ENCODE measurements at regions not wholly inside any gene's neighbourhood (a gene's known extent, or its start where the extent isn't known, plus 50 kb on each side); places are given as distances from the start of the nearest gene placed in this dataset.

- Histone ChIP-seq H3K4me1 (ENCODE audit: control insufficient read depth, insufficient read depth, low read length) (no peaks in the 10 kb centered on the region), H3K4me3 (ENCODE audit: low read length) (no peak overlapping the region), H3K9me3 (replicated peaks; ENCODE audit: low read length) (no peaks in the 10 kb centered on the region), H3K27me3 (ENCODE audit: control insufficient read depth, insufficient read depth, low read length) (no peaks in the 10 kb centered on the region), H3K9ac (ENCODE audit: low read depth, low read length) (no peak overlapping the region), H3K36me3 (ENCODE audit: insufficient read depth, low read length) (no peaks in the 10 kb centered on the region), H3K4me2 (ENCODE audit: low read length) (no peak overlapping the region)
Measured at GRCh38 chr12:71036526-71036925, 116.0 kb upstream of the PTPRR start.

GRCh38 chr12:71032933-71033332 is 112.4 kb upstream of the PTPRR start:
- H3K27me3 ChIP-seq (ENCODE audit: control insufficient read depth, insufficient read depth, low read length), result no peaks in the 10 kb centered on the region
- H3K9me3 ChIP-seq (replicated peaks; ENCODE audit: low read length), result no peaks in the 10 kb centered on the region
- H3K9ac ChIP-seq (ENCODE audit: low read depth, low read length), result no peak overlapping the region
- no peaks in the 10 kb centered on the region for H3K36me3 ChIP-seq (ENCODE audit: insufficient read depth, low read length)
- no peak overlapping the region for H3K4me3 ChIP-seq (ENCODE audit: low read length)
- H3K4me1 ChIP-seq (ENCODE audit: control insufficient read depth, insufficient read depth, low read length), result no peaks in the 10 kb centered on the region
- no peak overlapping the region for H3K4me2 ChIP-seq (ENCODE audit: low read length)

GRCh38 chr12:71029302-71029701 is 108.8 kb upstream of the PTPRR start:
- H3K36me3 ChIP-seq (ENCODE audit: insufficient read depth, low read length), result no peaks in the 10 kb centered on the region
- no peak overlapping the region for H3K4me2 ChIP-seq (ENCODE audit: low read length)

GRCh38 chr12:71027856-71028255 is 107.3 kb upstream of the PTPRR start:
- no peaks in the 10 kb centered on the region for H3K9me3 ChIP-seq (replicated peaks; ENCODE audit: low read length)
- no peaks in the 10 kb centered on the region for H3K4me1 ChIP-seq (ENCODE audit: control insufficient read depth, insufficient read depth, low read length)
- H3K36me3 ChIP-seq (ENCODE audit: insufficient read depth, low read length), result no peaks in the 10 kb centered on the region
- H3K4me2 ChIP-seq (ENCODE audit: low read length), result no peak overlapping the region
- H3K4me3 ChIP-seq (ENCODE audit: low read length), result no peak overlapping the region
- no peaks in the 10 kb centered on the region for H3K27me3 ChIP-seq (ENCODE audit: control insufficient read depth, insufficient read depth, low read length)
- no peak overlapping the region for H3K9ac ChIP-seq (ENCODE audit: low read depth, low read length)

More at GRCh38 chr12:71029302-71029701, 108.8 kb upstream of the PTPRR start:
- Histone ChIP-seq H3K4me3 (ENCODE audit: low read length) (no peak overlapping the region), H3K4me1 (ENCODE audit: control insufficient read depth, insufficient read depth, low read length) (no peaks in the 10 kb centered on the region), H3K9ac (ENCODE audit: low read depth, low read length) (no peak overlapping the region), H3K9me3 (replicated peaks; ENCODE audit: low read length) (no peaks in the 10 kb centered on the region), H3K27me3 (ENCODE audit: control insufficient read depth, insufficient read depth, low read length) (no peaks in the 10 kb centered on the region)

GRCh38 chr12:71024827-71025226 is 104.3 kb upstream of the PTPRR start:
- H3K4me1 ChIP-seq (ENCODE audit: control insufficient read depth, insufficient read depth, low read length), result no peaks in the 10 kb centered on the region
- H3K4me3 ChIP-seq (ENCODE audit: low read length), result no peak overlapping the region
- H3K9me3 ChIP-seq (replicated peaks; ENCODE audit: low read length), result no peaks in the 10 kb centered on the region
- no peaks in the 10 kb centered on the region for H3K36me3 ChIP-seq (ENCODE audit: insufficient read depth, low read length)
- H3K4me2 ChIP-seq (ENCODE audit: low read length), result no peak overlapping the region
- H3K27me3 ChIP-seq (ENCODE audit: control insufficient read depth, insufficient read depth, low read length), result no peaks in the 10 kb centered on the region
- H3K9ac ChIP-seq (ENCODE audit: low read depth, low read length), result no peak overlapping the region

- Histone ChIP-seq H3K4me3 (ENCODE audit: low read length) (no peak overlapping the region), H3K4me2 (ENCODE audit: low read length) (no peak overlapping the region), H3K4me1 (ENCODE audit: control insufficient read depth, insufficient read depth, low read length) (no peaks in the 10 kb centered on the region), H3K27me3 (ENCODE audit: control insufficient read depth, insufficient read depth, low read length) (no peaks in the 10 kb centered on the region), H3K36me3 (ENCODE audit: insufficient read depth, low read length) (no peaks in the 10 kb centered on the region), H3K9me3 (replicated peaks; ENCODE audit: low read length) (no peaks in the 10 kb centered on the region), H3K9ac (ENCODE audit: low read depth, low read length) (no peak overlapping the region)
Measured at GRCh38 chr12:71024281-71024680, 103.7 kb upstream of the PTPRR start.

- H3K27me3 ChIP-seq (ENCODE audit: control insufficient read depth, insufficient read depth, low read length), result no peaks in the 10 kb centered on the region
- H3K9me3 ChIP-seq (replicated peaks; ENCODE audit: low read length), result no peaks in the 10 kb centered on the region
Measured at GRCh38 chr12:71021491-71021890, 101.0 kb upstream of the PTPRR start.

GRCh38 chr12:71019282-71019831 is 98.8 kb upstream of the PTPRR start:
- Histone ChIP-seq H3K9me3 (replicated peaks; ENCODE audit: low read length) (no peaks in the 10 kb centered on the region), H3K9ac (ENCODE audit: low read depth, low read length) (no peak overlapping the region), H3K27me3 (ENCODE audit: control insufficient read depth, insufficient read depth, low read length) (no peaks in the 10 kb centered on the region), H3K4me1 (ENCODE audit: control insufficient read depth, insufficient read depth, low read length) (no peaks in the 10 kb centered on the region), H3K36me3 (ENCODE audit: insufficient read depth, low read length) (no peaks in the 10 kb centered on the region), H3K4me3 (ENCODE audit: low read length) (no peak overlapping the region), H3K4me2 (ENCODE audit: low read length) (no peak overlapping the region)

More at GRCh38 chr12:71021491-71021890, 101.0 kb upstream of the PTPRR start:
- no peak overlapping the region for H3K9ac ChIP-seq (ENCODE audit: low read depth, low read length)
- H3K4me3 ChIP-seq (ENCODE audit: low read length), result no peak overlapping the region
- H3K4me1 ChIP-seq (ENCODE audit: control insufficient read depth, insufficient read depth, low read length), result no peaks in the 10 kb centered on the region
- H3K4me2 ChIP-seq (ENCODE audit: low read length), result no peak overlapping the region
- no peaks in the 10 kb centered on the region for H3K36me3 ChIP-seq (ENCODE audit: insufficient read depth, low read length)

GRCh38 chr12:71018682-71019081 is 98.1 kb upstream of the PTPRR start:
- H3K27me3 ChIP-seq (ENCODE audit: control insufficient read depth, insufficient read depth, low read length), result no peaks in the 10 kb centered on the region
- H3K9ac ChIP-seq (ENCODE audit: low read depth, low read length), result no peak overlapping the region
- no peaks in the 10 kb centered on the region for H3K36me3 ChIP-seq (ENCODE audit: insufficient read depth, low read length)
- H3K4me1 ChIP-seq (ENCODE audit: control insufficient read depth, insufficient read depth, low read length), result no peaks in the 10 kb centered on the region
- H3K9me3 ChIP-seq (replicated peaks; ENCODE audit: low read length), result no peaks in the 10 kb centered on the region
- no peak overlapping the region for H3K4me3 ChIP-seq (ENCODE audit: low read length)
- H3K4me2 ChIP-seq (ENCODE audit: low read length), result no peak overlapping the region

- H3K9me3 ChIP-seq (replicated peaks; ENCODE audit: low read length), result no peaks in the 10 kb centered on the region
Measured at GRCh38 chr12:71014180-71014785, 93.7 kb upstream of the PTPRR start.

GRCh38 chr12:71011261-71011660 is 90.7 kb upstream of the PTPRR start:
- Histone ChIP-seq H3K4me1 (ENCODE audit: control insufficient read depth, insufficient read depth, low read length) (peaks cover 18% of the 10 kb centered on the region), H3K27me3 (ENCODE audit: control insufficient read depth, insufficient read depth, low read length) (no peaks in the 10 kb centered on the region), H3K4me2 (ENCODE audit: low read length) (peak overlapping the region; percentile 52), H3K4me3 (ENCODE audit: low read length) (no peak overlapping the region), H3K36me3 (ENCODE audit: insufficient read depth, low read length) (no peaks in the 10 kb centered on the region), H3K9me3 (replicated peaks; ENCODE audit: low read length) (no peaks in the 10 kb centered on the region), H3K9ac (ENCODE audit: low read depth, low read length) (no peak overlapping the region)

More at GRCh38 chr12:71014180-71014785, 93.7 kb upstream of the PTPRR start:
- Histone ChIP-seq H3K4me2 (ENCODE audit: low read length) (peak overlapping the region; percentile 69), H3K9ac (ENCODE audit: low read depth, low read length) (peak overlapping the region; percentile 36), H3K27me3 (ENCODE audit: control insufficient read depth, insufficient read depth, low read length) (no peaks in the 10 kb centered on the region), H3K4me1 (ENCODE audit: control insufficient read depth, insufficient read depth, low read length) (peaks cover 18% of the 10 kb centered on the region), H3K4me3 (ENCODE audit: low read length) (peak overlapping the region; percentile 35), H3K36me3 (ENCODE audit: insufficient read depth, low read length) (no peaks in the 10 kb centered on the region)

GRCh38 chr12:71010143-71010479 is 89.6 kb upstream of the PTPRR start:
- H3K4me1 ChIP-seq (ENCODE audit: control insufficient read depth, insufficient read depth, low read length), result peaks cover 18% of the 10 kb centered on the region
- H3K9me3 ChIP-seq (replicated peaks; ENCODE audit: low read length), result no peaks in the 10 kb centered on the region
- H3K4me2 ChIP-seq (ENCODE audit: low read length), result no peak overlapping the region

More at GRCh38 chr12:71010143-71010479, 89.6 kb upstream of the PTPRR start:
- Histone ChIP-seq H3K36me3 (ENCODE audit: insufficient read depth, low read length) (no peaks in the 10 kb centered on the region), H3K27me3 (ENCODE audit: control insufficient read depth, insufficient read depth, low read length) (no peaks in the 10 kb centered on the region), H3K9ac (ENCODE audit: low read depth, low read length) (no peak overlapping the region), H3K4me3 (ENCODE audit: low read length) (no peak overlapping the region)

Data from skeletal muscle satellite cell (primary cell).